ENCODE measurements at regions not wholly inside any gene's neighbourhood (a gene's known extent, or its start where the extent isn't known, plus 50 kb on each side); places are given as distances from the start of the nearest gene placed in this dataset.

DNA sequence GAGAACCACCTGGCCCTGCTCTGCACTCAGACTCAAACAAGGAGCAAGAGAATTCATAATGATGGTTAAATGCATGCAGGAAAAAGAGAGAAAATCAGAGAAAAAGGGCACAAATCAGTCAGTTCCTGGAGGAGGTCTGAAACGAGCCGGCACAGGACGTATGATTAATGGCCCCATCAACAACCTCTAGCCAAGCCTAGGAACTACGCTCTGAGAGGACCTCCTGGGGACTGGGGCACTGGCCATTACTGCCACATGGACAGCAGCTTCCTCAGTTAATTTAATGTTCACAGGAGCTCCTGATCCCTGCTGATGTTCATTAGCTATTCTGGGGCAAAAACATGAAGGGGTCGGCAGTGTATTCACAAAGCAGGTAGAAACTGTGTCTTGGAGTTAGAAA lies 238.1 kb downstream of the MED10 start:
- H3K27ac ChIP-seq (ENCODE audit: low read depth, low read length, poor library complexity, severe bottlenecking) = no peak overlapping the region
- ChIA-PET POLR2A (ENCODE audit: low non-redundant PET) (no interaction called here), CTCF (no interaction called here)
- H3K4me3 ChIP-seq (ENCODE audit: low read depth, low read length, poor library complexity, severe bottlenecking) = no peak overlapping the region
- TF ChIP-seq EZH2 (IDR thresholded peaks at IDR 0.05; ENCODE audit: borderline replicate concordance, low read depth, low read length, poor library complexity, severe bottlenecking) (no peak), CTCF (conservative IDR thresholded peaks at IDR 0.05; ENCODE audit: low read depth, low read length) (no peak)
- peaks cover 6% of the 10 kb centered on the region for H3K27me3 ChIP-seq (replicated peaks; ENCODE audit: insufficient read depth, low read depth, low read length, poor library complexity)
- H3K36me3 ChIP-seq (ENCODE audit: insufficient read depth, low read length, poor library complexity, severe bottlenecking) = no peaks in the 10 kb centered on the region
- H3K4me1 ChIP-seq (ENCODE audit: insufficient read depth, low read length, poor library complexity, severe bottlenecking) = no peaks in the 10 kb centered on the region
- no peaks in the 10 kb centered on the region for H3K9me3 ChIP-seq (ENCODE audit: low read depth, low read length, poor library complexity, severe bottlenecking)
- BruUV-seq (replicated peaks) = no TSS peak
- intact Hi-C loops (cut with micrococcal nuclease; ENCODE audit: unreplicated experiment) = no loop called here
- DNase-seq (ENCODE audit: low spot score) = no peak

DNA sequence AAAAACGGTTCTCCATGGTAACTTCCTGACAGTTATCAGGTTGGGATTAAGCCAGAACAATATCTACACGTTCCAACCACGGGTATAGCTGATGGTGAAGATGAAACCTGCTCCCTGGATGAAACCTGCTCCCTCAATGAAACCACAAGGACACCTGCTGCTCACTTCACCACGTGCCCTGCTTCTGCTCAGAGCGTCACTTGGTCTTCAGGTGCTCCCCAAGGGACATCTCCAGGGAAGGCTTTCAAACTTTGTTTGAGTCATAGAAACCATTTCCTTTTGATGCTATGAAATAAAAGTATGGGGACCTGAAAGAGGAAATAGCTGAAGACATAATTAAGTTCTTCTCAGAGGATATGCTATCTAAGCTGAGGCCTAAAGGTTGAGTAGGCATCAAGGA lies 242.4 kb downstream of the MED10 start:
- no peak overlapping the region for H3K4me3 ChIP-seq (ENCODE audit: low read depth, low read length, poor library complexity, severe bottlenecking)
- CTCF ChIA-PET = no interaction called here
- intact Hi-C loops (cut with micrococcal nuclease; ENCODE audit: unreplicated experiment) = no loop called here

DNA sequence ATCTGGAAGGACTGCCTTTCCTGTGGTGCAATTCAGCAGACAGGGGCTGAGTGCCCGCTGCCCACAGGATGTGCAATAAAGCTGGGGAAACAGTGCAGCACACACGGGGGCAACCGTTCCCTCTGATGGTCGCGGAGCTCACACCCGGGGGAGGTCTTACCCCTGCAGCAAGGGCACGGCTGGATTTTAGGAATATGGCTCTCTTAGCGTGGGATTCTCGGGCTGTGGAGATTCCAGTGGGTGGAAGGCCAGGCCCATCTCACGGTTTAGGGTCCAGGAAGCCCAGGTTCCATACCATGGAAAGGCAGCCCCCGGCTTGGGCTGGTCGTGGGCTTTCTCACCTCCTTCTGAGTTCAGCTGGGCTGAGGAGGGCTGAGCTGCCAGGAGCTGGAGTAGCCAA lies 244.1 kb downstream of the MED10 start:
- no peaks in the 10 kb centered on the region for H3K9me3 ChIP-seq (ENCODE audit: low read depth, low read length, poor library complexity, severe bottlenecking)
- no peaks in the 10 kb centered on the region for H3K36me3 ChIP-seq (ENCODE audit: insufficient read depth, low read length, poor library complexity, severe bottlenecking)
- no peaks in the 10 kb centered on the region for H3K4me1 ChIP-seq (ENCODE audit: insufficient read depth, low read length, poor library complexity, severe bottlenecking)
- intact Hi-C loops (cut with micrococcal nuclease; ENCODE audit: unreplicated experiment) = no loop called here
- no TSS peak for BruUV-seq (replicated peaks)
- H3K27ac ChIP-seq (ENCODE audit: low read depth, low read length, poor library complexity, severe bottlenecking) = no peak overlapping the region
- no peak overlapping the region for H3K4me3 ChIP-seq (ENCODE audit: low read depth, low read length, poor library complexity, severe bottlenecking)
- no peak for DNase-seq (ENCODE audit: low spot score)
- no peak for TF ChIP-seq CTCF (conservative IDR thresholded peaks at IDR 0.05; ENCODE audit: low read depth, low read length)
- no peak for TF ChIP-seq EZH2 (IDR thresholded peaks at IDR 0.05; ENCODE audit: borderline replicate concordance, low read depth, low read length, poor library complexity, severe bottlenecking)
- no peaks in the 10 kb centered on the region for H3K27me3 ChIP-seq (replicated peaks; ENCODE audit: insufficient read depth, low read depth, low read length, poor library complexity)
- CTCF ChIA-PET = no interaction called here
- POLR2A ChIA-PET (ENCODE audit: low non-redundant PET) = no interaction called here

More for the DNA sequence above, 242.4 kb downstream of the MED10 start:
- H3K27me3 ChIP-seq (replicated peaks; ENCODE audit: insufficient read depth, low read depth, low read length, poor library complexity) = no peaks in the 10 kb centered on the region
- no peak for TF ChIP-seq EZH2 (IDR thresholded peaks at IDR 0.05; ENCODE audit: borderline replicate concordance, low read depth, low read length, poor library complexity, severe bottlenecking)
- no peak for TF ChIP-seq CTCF (conservative IDR thresholded peaks at IDR 0.05; ENCODE audit: low read depth, low read length)
- no peak for DNase-seq (ENCODE audit: low spot score)
- BruUV-seq (replicated peaks) = no TSS peak
- H3K4me1 ChIP-seq (ENCODE audit: insufficient read depth, low read length, poor library complexity, severe bottlenecking) = no peaks in the 10 kb centered on the region
- no peaks in the 10 kb centered on the region for H3K36me3 ChIP-seq (ENCODE audit: insufficient read depth, low read length, poor library complexity, severe bottlenecking)
- no peak overlapping the region for H3K27ac ChIP-seq (ENCODE audit: low read depth, low read length, poor library complexity, severe bottlenecking)
- POLR2A ChIA-PET (ENCODE audit: low non-redundant PET) = no interaction called here
- H3K9me3 ChIP-seq (ENCODE audit: low read depth, low read length, poor library complexity, severe bottlenecking) = no peaks in the 10 kb centered on the region
